ENCODE measurements at regions not wholly inside any gene's neighbourhood (a gene's known extent, or its start where the extent isn't known, plus 50 kb on each side); places are given as distances from the start of the nearest gene placed in this dataset.

- Histone ChIP-seq H3K9ac (ENCODE audit: low read length) (no peak overlapping the region), H2AFZ (ENCODE audit: low read length) (no peak overlapping the region), H3K4me3 (ENCODE audit: low read length) (no peak overlapping the region), H4K20me1 (ENCODE audit: low read length) (no peaks in the 10 kb centered on the region), H3K79me2 (ENCODE audit: low read length) (no peaks in the 10 kb centered on the region), H3K9me2 (replicated peaks; ENCODE audit: low read length) (no peaks in the 10 kb centered on the region), H3K4me2 (ENCODE audit: low read length) (no peak overlapping the region), H3K4me1 (ENCODE audit: insufficient read depth, low read length) (no peaks in the 10 kb centered on the region), H3K36me3 (ENCODE audit: low read depth, low read length) (no peaks in the 10 kb centered on the region), H3K27me3 (ENCODE audit: low read length) (peaks cover 21% of the 10 kb centered on the region), H3K9me3 (ENCODE audit: low read length) (no peaks in the 10 kb centered on the region), H3F3A (ENCODE audit: low read length, unreplicated experiment) (no peaks in the 10 kb centered on the region), H3K27ac (ENCODE audit: low read length) (no peak overlapping the region)
- no peak for ATAC-seq
- no peak for DNase-seq
- intact Hi-C loops (cut with micrococcal nuclease), result no loop called here
- POLR2A ChIA-PET (ENCODE audit: unreplicated experiment), result no interaction called here
- TF ChIP-seq CTCF (conservative IDR thresholded peaks at IDR 0.05; ENCODE audit: low read depth, low read length) (no peak), EZH2 (IDR thresholded peaks at IDR 0.05; ENCODE audit: low read length, unreplicated experiment) (no peak), EZH2phosphoT487 (IDR thresholded peaks at IDR 0.05; ENCODE audit: borderline replicate concordance, low read length) (no peak)
- no TSS peak for BruUV-seq (replicated peaks)
- CTCF ChIA-PET, result no interaction called here
These were observed 243.8 kb downstream of the CEMIP2 start for GRCh38 chr9:71524516-71524915.

GRCh38 chr9:71521132-71521531 lies 247.2 kb downstream of the CEMIP2 start:
- TF ChIP-seq CTCF (conservative IDR thresholded peaks at IDR 0.05; ENCODE audit: low read depth, low read length), result no peak
- no peak for TF ChIP-seq EZH2 (IDR thresholded peaks at IDR 0.05; ENCODE audit: low read length, unreplicated experiment)
- TF ChIP-seq EZH2phosphoT487 (IDR thresholded peaks at IDR 0.05; ENCODE audit: borderline replicate concordance, low read length), result no peak
- H3K27me3 ChIP-seq (ENCODE audit: low read length), result peaks cover 48% of the 10 kb centered on the region
- no peak overlapping the region for H3K27ac ChIP-seq (ENCODE audit: low read length)
- H3K4me3 ChIP-seq (ENCODE audit: low read length), result no peak overlapping the region
- DNase-seq, result no peak
- H3K79me2 ChIP-seq (ENCODE audit: low read length), result no peaks in the 10 kb centered on the region
- ChIA-PET POLR2A (ENCODE audit: unreplicated experiment) (no interaction called here), CTCF (no interaction called here)
- H3K9me3 ChIP-seq (ENCODE audit: low read length), result no peaks in the 10 kb centered on the region
- no peaks in the 10 kb centered on the region for H3K4me1 ChIP-seq (ENCODE audit: insufficient read depth, low read length)
- H3K9ac ChIP-seq (ENCODE audit: low read length), result no peak overlapping the region
- no peak overlapping the region for H3K4me2 ChIP-seq (ENCODE audit: low read length)
- intact Hi-C loops (cut with micrococcal nuclease), result no loop called here
- no peaks in the 10 kb centered on the region for H4K20me1 ChIP-seq (ENCODE audit: low read length)
- no TSS peak for BruUV-seq (replicated peaks)
- H3F3A ChIP-seq (ENCODE audit: low read length, unreplicated experiment), result no peaks in the 10 kb centered on the region
- ATAC-seq, result no peak
- no peaks in the 10 kb centered on the region for H3K9me2 ChIP-seq (replicated peaks; ENCODE audit: low read length)
- H2AFZ ChIP-seq (ENCODE audit: low read length), result no peak overlapping the region
- H3K36me3 ChIP-seq (ENCODE audit: low read depth, low read length), result no peaks in the 10 kb centered on the region

GRCh38 chr9:71519098-71519696 lies 249.1 kb downstream of the CEMIP2 start:
- H3K4me3 ChIP-seq (ENCODE audit: low read length), result no peak overlapping the region
- H3K79me2 ChIP-seq (ENCODE audit: low read length), result no peaks in the 10 kb centered on the region
- BruUV-seq (replicated peaks), result no TSS peak
- no peaks in the 10 kb centered on the region for H3F3A ChIP-seq (ENCODE audit: low read length, unreplicated experiment)
- H3K27ac ChIP-seq (ENCODE audit: low read length), result no peak overlapping the region
- no peaks in the 10 kb centered on the region for H3K9me2 ChIP-seq (replicated peaks; ENCODE audit: low read length)
- H3K4me2 ChIP-seq (ENCODE audit: low read length), result no peak overlapping the region
- intact Hi-C loops (cut with micrococcal nuclease), result no loop called here
- ATAC-seq (no peak), DNase-seq (no peak)
- no peaks in the 10 kb centered on the region for H4K20me1 ChIP-seq (ENCODE audit: low read length)
- POLR2A ChIA-PET (ENCODE audit: unreplicated experiment), result no interaction called here
- CTCF ChIA-PET, result no interaction called here
- no peaks in the 10 kb centered on the region for H3K4me1 ChIP-seq (ENCODE audit: insufficient read depth, low read length)
- H3K9me3 ChIP-seq (ENCODE audit: low read length), result no peaks in the 10 kb centered on the region
- peaks cover 37% of the 10 kb centered on the region for H3K27me3 ChIP-seq (ENCODE audit: low read length)
- no peaks in the 10 kb centered on the region for H3K36me3 ChIP-seq (ENCODE audit: low read depth, low read length)
- H2AFZ ChIP-seq (ENCODE audit: low read length), result no peak overlapping the region
- H3K9ac ChIP-seq (ENCODE audit: low read length), result no peak overlapping the region
- no peak for TF ChIP-seq CTCF (conservative IDR thresholded peaks at IDR 0.05; ENCODE audit: low read depth, low read length)
- no peak for TF ChIP-seq EZH2 (IDR thresholded peaks at IDR 0.05; ENCODE audit: low read length, unreplicated experiment)
- TF ChIP-seq EZH2phosphoT487 (IDR thresholded peaks at IDR 0.05; ENCODE audit: borderline replicate concordance, low read length), result no peak

All from PC-3 (cell line).